ENCODE measurements at regions not wholly inside any gene's neighbourhood (a gene's known extent, or its start where the extent isn't known, plus 50 kb on each side); places are given as distances from the start of the nearest gene placed in this dataset.

DNA sequence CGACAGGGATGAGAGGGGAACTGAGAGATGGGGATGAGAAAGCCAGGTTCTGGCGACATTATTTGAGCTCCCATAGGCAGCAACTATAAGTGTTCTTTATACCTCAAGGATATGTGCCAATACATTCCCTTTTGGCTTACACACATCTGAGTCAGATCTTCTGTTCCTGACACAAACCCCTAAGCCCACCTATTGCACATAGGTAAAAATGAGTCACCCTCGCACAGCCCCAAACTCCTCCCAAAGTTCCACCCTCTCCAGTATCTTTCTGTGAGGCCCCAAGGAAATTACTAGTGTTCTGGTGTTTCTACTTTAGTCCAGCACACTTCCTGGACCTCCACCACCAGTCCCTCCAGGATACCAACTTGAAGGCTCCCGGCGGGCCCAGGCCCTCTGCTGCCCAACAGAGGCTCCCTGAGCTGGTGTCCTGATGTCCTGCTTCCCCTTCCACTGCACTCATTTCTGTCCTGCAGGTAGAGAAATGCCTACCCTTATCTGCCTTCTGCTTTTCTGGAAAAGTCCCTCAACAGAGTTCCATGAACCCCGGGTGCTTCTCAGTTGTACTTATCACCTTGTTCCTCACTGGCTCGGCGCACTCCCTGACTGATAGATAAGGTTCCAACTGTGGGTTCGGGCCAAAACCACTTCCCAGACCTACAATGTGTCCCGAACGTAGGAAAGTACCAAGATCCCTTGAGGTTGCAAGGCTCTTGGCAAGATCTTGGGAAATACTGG is 125.5 kb downstream of the EN1 start:
- no peak overlapping the region for H3K4me3 ChIP-seq (ENCODE audit: low read depth, low read length)
- TF ChIP-seq, protein P1, sequence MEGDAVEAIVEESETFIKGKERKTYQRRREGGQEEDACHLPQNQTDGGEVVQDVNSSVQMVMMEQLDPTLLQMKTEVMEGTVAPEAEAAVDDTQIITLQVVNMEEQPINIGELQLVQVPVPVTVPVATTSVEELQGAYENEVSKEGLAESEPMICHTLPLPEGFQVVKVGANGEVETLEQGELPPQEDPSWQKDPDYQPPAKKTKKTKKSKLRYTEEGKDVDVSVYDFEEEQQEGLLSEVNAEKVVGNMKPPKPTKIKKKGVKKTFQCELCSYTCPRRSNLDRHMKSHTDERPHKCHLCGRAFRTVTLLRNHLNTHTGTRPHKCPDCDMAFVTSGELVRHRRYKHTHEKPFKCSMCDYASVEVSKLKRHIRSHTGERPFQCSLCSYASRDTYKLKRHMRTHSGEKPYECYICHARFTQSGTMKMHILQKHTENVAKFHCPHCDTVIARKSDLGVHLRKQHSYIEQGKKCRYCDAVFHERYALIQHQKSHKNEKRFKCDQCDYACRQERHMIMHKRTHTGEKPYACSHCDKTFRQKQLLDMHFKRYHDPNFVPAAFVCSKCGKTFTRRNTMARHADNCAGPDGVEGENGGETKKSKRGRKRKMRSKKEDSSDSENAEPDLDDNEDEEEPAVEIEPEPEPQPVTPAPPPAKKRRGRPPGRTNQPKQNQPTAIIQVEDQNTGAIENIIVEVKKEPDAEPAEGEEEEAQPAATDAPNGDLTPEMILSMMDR (IDR thresholded peaks at IDR 0.05; ENCODE audit: insufficient read depth, low read depth, low read length, missing control alignments), result no peak
- no peak for DNase-seq (ENCODE audit: low read depth)

DNA sequence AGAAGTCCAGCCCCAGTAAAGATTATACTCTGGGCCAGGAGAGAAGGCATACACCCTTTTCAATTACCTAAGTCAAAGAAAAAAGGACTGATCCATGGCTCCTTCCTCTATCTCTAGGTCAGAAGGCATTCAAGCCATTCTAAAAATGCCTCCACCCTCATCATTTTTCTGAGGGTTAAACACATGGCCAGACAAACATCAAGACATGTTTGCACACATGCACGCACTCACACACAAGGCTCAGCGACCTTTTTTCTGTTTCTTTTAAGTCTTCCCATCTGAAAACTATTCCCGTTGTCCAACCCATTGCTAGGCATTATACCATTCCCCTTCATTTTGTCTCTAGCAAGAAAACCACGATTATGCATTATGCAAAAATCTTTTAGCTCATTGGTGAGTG is 126.6 kb downstream of the EN1 start:
- TF ChIP-seq, protein P1 (IDR thresholded peaks at IDR 0.05; ENCODE audit: insufficient read depth, low read depth, low read length, missing control alignments), result no peak
- DNase-seq (ENCODE audit: low read depth), result no peak
- H3K4me3 ChIP-seq (ENCODE audit: low read depth, low read length), result no peak overlapping the region

DNA sequence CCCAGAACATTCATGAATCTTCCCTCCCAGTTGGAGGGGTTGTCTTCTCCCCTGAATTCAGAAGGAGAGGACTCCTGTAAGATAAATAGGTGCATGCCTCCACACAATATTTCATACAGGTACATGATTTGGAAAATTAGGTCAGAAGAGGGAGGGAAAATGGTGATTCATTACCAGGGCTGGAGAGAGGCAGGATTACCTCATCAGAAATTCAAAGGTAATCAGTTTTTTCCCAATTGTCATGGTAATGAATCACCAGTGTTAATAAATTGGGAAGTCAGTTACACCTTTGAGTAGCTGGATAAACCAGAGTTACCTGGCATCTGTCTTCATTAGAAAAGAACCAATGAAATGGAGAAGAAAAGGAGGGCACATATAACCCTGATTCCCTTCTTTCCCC is 128.5 kb downstream of the EN1 start:
- no peak overlapping the region for H3K4me3 ChIP-seq (ENCODE audit: low read depth, low read length)
- no peak for DNase-seq (ENCODE audit: low read depth)
- TF ChIP-seq, protein P1 (IDR thresholded peaks at IDR 0.05; ENCODE audit: insufficient read depth, low read depth, low read length, missing control alignments), result no peak

DNA sequence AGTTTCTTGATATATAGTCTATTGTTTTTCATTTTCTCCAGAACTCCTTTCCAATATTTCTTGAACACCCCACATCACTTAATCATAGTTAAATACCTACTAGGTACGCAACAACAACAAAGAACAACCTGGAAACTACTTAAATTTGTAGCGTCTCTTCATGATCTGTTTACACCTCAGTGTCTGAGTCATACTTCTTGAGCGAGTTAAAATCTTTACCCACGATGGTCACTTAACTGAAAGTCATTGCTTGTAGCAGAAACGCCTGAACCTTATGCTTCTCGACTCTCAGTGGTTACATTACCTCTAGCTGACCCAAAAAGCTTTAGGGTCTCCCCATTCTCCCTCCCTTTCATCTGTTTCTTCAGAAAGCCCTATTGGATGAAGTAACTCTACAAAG is 131.3 kb downstream of the EN1 start:
- TF ChIP-seq, protein P1 (IDR thresholded peaks at IDR 0.05; ENCODE audit: insufficient read depth, low read depth, low read length, missing control alignments), result no peak
- DNase-seq (ENCODE audit: low read depth), result no peak
- H3K4me3 ChIP-seq (ENCODE audit: low read depth, low read length), result no peak overlapping the region

DNA sequence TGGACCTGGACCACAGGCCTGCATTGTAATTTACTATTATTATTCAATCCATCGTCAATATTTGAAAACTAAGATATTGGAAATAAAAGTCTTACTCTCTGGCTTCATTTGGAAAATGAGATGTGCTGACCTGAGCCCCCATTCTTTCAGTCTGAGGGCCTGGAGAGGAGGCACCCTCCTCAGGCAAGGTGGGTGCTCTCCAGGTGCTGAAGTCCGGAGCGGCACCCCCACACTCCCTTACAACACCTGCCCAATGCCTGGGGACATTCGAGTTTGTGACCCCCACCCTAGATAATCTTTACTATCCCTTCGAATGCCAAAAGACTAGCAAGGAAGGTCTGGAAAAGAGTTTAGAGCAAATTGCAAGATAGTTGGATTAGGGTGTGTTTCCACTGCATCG is 133.3 kb downstream of the EN1 start:
- DNase-seq (ENCODE audit: low read depth), result no peak
- no peak overlapping the region for H3K4me3 ChIP-seq (ENCODE audit: low read depth, low read length)
- TF ChIP-seq, protein P1 (IDR thresholded peaks at IDR 0.05; ENCODE audit: insufficient read depth, low read depth, low read length, missing control alignments), result no peak

DNA sequence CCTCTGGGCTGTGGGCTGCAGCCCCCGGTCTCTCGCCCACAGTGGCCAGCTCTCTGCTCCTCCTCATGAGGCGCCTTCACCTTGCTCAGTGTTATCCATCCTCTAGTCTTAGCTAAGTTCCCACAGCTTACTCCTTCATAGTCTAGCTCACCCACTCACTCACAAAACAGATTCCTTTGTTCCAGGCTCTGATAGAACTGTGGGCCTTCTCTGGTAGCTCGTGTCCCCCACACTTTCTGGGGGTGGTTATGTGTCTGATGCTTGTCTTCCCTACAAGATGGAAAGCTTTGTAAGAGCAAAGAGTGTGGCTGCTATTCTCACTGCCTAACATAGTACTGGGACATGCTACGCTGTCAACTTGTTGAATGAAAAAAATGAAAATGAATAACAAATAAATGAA is 135.8 kb downstream of the EN1 start:
- no peak for DNase-seq (ENCODE audit: low read depth)
- no peak overlapping the region for H3K4me3 ChIP-seq (ENCODE audit: low read depth, low read length)
- TF ChIP-seq, protein P1 (IDR thresholded peaks at IDR 0.05; ENCODE audit: insufficient read depth, low read depth, low read length, missing control alignments), result no peak

DNA sequence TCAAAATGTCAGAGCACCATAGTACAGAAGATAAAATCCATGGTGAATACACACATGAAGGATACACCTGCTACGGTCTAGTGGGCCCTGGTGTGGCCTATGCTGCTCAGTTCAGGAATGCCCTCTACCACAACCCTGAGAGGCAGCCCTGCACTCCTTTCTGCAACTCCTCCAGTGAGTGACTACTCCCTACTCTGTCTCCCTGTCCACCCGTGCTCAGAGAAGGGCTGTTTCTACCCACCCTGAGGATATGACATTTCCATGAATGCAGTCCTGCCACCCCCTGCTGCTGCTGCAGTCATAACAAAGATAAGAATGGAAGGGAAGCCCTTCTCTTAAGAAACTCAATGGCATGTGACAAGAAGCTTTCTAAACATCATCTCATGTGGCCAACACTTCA is 137.0 kb downstream of the EN1 start:
- H3K4me3 ChIP-seq (ENCODE audit: low read depth, low read length), result no peak overlapping the region
- TF ChIP-seq, protein P1 (IDR thresholded peaks at IDR 0.05; ENCODE audit: insufficient read depth, low read depth, low read length, missing control alignments), result no peak
- DNase-seq (ENCODE audit: low read depth), result no peak
